ENCODE measurements at regions not wholly inside any gene's neighbourhood (a gene's known extent, or its start where the extent isn't known, plus 50 kb on each side); places are given as distances from the start of the nearest gene placed in this dataset.

- DNase-seq (ENCODE audit: low read depth in 4 of 4, low spot score in 3 of 4): no peak
Observed at GRCh38 chr2:176658708-176659107, 389.5 kb downstream of the MTX2 start.

DNA sequence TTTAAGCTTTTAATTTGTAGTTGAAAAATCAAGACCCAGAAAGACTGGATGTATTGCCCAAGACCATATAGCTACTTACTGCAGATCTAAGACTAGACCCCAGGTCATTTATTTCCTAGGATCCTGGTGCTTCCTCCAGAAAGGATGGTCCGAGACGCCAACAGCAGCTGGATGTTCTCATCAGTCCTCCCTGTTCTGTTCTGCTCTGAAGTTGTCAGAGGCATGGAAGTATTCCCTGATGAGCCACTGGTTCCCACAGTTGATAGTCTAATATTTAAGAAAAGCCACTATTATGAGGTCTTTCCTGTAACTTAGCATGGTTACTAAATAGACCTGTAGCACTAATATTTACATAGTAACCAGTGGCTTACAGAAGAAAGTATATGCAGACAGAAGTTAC, 393.5 kb downstream of the MTX2 start:
- DNase-seq (ENCODE audit: low read depth in 4 of 4, low spot score in 3 of 4): no peak

- no peak for DNase-seq (ENCODE audit: low read depth in 4 of 4, low spot score in 3 of 4)
Observed at GRCh38 chr2:176664478-176664877, 395.2 kb downstream of the MTX2 start.

DNA sequence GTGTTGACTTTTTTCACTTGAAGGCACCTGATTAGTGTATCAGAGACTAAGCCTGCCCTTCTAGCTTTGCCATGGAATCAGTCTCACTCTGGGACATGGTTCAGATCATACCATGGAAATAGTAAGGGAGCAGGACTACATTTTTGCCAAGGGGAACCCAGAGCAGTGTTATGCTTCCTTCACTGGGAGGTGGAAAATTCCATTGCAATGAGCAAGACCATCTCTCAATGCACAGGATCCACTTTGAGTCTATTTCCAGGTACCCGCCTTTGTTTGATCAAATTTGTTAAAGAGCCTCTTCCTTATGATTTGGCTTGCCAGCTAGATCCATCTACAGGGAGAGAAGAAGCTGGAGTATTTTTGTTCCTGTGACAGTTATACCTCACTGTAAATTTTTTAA, 395.8 kb downstream of the MTX2 start:
- no peak for DNase-seq (ENCODE audit: low read depth in 4 of 4, low spot score in 3 of 4)

- no peak for DNase-seq (ENCODE audit: low read depth in 4 of 4, low spot score in 3 of 4)
Observed at GRCh38 chr2:176668912-176669311, 399.7 kb downstream of the MTX2 start.

- no peak for DNase-seq (ENCODE audit: low read depth in 4 of 4, low spot score in 3 of 4)
Observed at GRCh38 chr2:176669398-176670174, 400.3 kb downstream of the MTX2 start.

- DNase-seq (ENCODE audit: low read depth in 4 of 4, low spot score in 3 of 4): no peak
Observed at GRCh38 chr2:176675271-176675949, 406.2 kb downstream of the MTX2 start.

DNA sequence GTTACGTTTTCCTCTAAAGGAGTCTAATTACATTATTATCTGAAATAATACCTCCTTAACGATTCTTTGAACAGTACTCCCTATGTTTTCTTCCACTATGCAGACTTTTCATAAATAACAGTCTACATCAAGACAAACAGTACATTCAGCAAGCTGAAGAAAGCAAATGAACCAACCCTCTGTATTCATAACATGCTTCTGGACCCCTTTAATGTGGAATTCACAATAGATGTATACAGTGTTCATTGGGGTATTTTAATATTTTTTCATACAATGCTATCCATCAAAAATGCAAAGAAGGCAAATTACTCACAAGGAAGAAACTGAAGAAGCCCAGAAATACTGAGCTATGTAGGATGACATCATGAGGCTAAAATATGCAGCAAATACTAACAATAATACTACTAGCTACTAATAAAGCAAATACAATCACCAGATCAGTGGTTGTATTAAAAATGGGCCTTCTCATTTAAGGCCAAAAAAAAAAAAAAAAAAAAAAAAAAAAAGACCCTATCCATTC, 408.6 kb downstream of the MTX2 start:
- DNase-seq (ENCODE audit: low read depth in 4 of 4, low spot score in 3 of 4): no peak

- DNase-seq (ENCODE audit: low read depth in 4 of 4, low spot score in 3 of 4): no peak
Observed at GRCh38 chr2:176678571-176678970, 409.3 kb downstream of the MTX2 start.

GRCh38 chr2:176679061-176679669, 409.9 kb downstream of the MTX2 start:
- DNase-seq (ENCODE audit: low read depth in 4 of 4, low spot score in 3 of 4): no peak

DNA sequence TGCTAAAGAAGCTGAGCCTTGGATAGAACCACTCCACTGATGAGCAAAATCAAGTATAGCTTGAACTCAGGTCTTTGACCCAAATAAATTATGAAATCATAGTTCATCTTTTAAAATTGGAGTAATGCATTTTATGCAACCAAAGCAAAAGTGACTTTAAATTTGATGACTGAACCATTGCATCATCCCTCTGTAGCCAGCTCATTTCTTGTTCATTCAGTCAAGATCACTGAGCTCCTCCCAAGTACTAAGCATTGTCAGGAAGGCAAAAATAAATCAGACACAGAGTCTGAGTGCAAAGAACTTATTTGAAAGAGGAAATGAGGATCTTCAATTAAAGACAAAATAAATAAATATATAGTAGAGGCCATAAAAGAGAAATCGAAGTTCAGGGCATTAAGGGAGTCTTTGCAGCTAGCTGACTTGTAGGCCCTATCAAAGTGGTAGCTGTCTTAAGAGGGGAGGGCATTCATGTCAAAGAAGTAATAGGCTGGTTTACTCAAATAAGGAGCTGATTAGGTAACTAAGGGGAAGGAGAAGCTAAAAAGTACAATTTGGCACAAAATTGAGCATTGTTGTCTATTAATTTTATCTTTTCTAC, 411.8 kb downstream of the MTX2 start:
- no peak for DNase-seq (ENCODE audit: low read depth in 4 of 4, low spot score in 3 of 4)

DNA sequence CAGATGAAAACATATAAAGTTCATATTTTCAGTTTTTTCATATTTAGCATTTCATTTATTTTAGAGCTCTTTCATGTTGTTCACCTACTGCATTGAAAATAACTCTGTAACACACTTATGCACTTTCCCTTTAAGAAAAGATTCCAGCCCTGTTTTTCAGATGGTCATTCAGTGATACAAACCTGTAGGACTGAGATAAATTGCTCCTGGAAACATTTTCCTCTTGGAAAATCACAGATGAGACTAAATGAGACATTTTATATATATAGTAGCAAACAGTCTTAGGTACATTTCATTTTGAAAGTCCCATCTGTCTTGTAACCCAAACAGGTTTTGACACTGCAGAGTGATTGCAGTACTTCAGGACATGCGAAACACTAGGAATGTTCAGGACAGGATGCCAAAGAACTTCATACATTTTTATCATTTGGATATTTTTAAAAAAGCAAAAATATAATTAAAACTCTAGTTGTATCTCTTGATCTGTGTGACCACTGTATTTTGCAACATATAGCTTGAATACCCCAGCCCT, 412.4 kb downstream of the MTX2 start:
- no peak for DNase-seq (ENCODE audit: low read depth in 4 of 4, low spot score in 3 of 4)

GRCh38 chr2:176682278-176682677, 413.0 kb downstream of the MTX2 start:
- DNase-seq (ENCODE audit: low read depth in 4 of 4, low spot score in 3 of 4): no peak

GRCh38 chr2:176683618-176684111, 414.4 kb downstream of the MTX2 start:
- DNase-seq (ENCODE audit: low read depth in 4 of 4, low spot score in 3 of 4): no peak

DNA sequence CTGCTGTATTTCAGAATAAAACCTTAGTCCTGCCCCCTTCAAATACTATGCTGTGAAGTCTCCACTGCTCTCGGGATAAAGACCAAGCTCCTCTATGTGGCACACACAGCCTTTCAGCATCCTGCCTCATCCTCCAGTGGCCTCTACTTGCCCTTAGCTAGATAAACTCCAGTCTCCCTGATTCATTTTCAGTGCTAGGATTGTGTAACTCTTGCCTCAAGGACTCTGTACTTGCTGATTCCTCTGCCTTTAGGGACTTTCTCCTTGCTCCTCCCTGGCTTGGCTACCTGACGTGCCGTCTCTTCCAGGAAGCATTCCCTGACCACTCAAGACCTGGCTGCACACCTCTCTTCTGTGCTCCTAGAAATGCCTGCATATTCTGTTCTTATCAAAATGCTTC, 416.7 kb downstream of the MTX2 start:
- no peak for DNase-seq (ENCODE audit: low read depth in 4 of 4, low spot score in 3 of 4)

DNA sequence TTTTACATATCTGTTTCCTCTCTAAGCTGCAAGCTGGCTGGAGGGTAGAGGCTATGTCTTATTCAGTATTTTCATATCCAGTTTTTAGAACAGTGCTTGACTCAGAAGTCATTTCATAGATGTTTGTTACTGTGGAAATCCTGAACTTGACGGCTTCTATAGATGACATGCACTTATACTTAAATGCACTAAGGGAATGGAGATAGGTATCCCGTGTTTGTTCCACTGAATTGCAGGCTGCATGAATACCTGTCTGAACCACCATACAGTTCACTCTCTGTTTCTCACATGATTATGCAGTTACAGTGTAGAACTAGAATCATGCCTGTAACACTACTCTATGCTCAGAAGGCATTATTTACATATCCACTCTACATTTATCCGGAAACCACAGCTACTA, 417.1 kb downstream of the MTX2 start:
- no peak for DNase-seq (ENCODE audit: low read depth in 4 of 4, low spot score in 3 of 4)

DNA sequence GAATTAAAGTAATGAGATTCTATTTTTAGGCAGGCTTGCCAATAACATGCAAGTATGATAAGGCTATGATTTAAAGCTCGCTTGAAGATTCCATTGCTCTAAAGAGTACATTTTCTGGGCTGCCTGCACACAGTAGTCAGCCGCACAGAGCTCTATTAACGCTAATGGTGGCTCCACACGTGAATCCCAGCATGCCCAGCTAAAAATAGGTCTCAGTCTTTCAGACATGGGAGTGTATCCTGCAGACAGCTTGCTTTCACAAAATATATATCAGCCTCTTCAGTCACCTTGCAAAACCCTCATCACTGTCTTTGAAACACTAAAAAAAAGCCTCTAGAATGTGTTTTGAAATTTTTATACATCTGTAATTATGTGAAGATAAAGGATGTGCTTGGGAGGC, 418.1 kb downstream of the MTX2 start:
- no peak for DNase-seq (ENCODE audit: low read depth in 4 of 4, low spot score in 3 of 4)

DNA sequence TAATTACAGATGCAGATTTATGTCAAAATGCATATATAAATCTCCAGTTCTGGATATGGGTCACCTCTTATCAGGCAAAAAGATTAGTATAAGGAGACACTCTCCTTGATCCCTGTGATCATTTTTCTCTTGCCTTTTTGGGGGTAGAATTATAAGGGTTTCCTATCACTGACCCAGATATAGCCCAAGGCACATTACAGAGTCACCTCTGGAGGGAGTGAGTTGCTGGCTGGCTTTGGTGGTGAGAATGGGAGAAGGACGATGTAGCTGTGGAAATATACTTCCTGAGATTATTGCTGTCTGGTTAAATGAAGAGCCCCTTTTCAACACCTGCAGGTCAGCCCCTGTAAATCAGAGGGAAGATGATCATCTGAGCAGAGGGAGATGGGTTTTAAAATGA, 418.7 kb downstream of the MTX2 start:
- DNase-seq (ENCODE audit: low read depth in 4 of 4, low spot score in 3 of 4): no peak

GRCh38 chr2:176689711-176690110, 420.5 kb downstream of the MTX2 start:
- DNase-seq (ENCODE audit: low read depth in 4 of 4, low spot score in 3 of 4): no peak

DNA sequence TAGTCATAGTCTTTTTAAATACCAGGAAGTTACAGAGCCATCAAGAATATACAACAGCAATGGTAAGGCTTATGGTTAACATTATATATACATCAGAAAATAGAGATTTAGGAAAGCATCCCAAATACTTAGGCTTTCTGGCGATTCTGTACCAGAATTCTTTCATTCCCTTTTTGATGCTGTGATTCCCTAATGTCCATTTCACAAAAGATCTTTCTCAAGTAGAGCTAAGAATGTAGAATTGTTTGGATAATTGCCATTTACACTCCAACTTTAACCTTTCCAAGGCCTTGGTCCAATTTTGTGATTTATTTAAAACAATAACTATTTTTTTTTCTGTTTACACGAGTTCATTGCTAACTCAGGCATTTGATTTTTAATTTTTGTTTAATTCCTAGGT, 422.2 kb downstream of the MTX2 start:
- DNase-seq (ENCODE audit: low read depth in 4 of 4, low spot score in 3 of 4): no peak

DNA sequence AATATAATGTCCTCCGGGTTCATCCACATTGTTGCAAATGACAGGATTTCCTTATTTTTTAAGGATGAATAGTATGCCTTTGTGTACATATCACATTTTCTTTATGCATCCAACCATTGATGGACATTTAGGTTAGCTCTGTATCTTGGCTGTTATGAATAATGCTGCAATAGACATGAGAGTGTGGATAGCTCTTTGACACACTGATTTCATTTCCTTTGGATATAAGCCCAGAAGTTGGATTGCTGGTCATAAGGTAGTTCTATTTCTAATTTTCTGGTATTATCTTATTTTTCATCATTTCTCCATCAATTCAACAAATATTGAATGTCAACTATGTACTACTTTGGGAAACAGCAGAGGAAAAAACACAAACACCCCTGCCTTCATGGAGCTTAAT, 423.3 kb downstream of the MTX2 start:
- DNase-seq (ENCODE audit: low read depth in 4 of 4, low spot score in 3 of 4): no peak

Data from right renal pelvis (tissue), 4 donors.